Vagina (tissue), 2 donors: ENCODE measurements at regions not wholly inside any gene's neighbourhood (a gene's known extent, or its start where the extent isn't known, plus 50 kb on each side); places are given as distances from the start of the nearest gene placed in this dataset.

ENCODE experiments used
- DNase-seq, 2 donors: peaks; one replicate each; pipeline ENCODE4 v3.0.0-alpha.2; 2017; ENCODE audit errors: extremely low spot score in 2 of 2
- H3K27ac ChIP-seq: fragments of 200-600 bp; sonication (generic); one replicate; pipeline ENCODE4 v1.5.1; 2019
- H3K27me3 ChIP-seq: fragments of 200-600 bp; sonication (generic); one replicate; pipeline ENCODE4 v1.5.1; 2019
- H3K36me3 ChIP-seq, 2 donors: fragments of 200-600 bp; sonication (generic); one replicate each; pipeline ENCODE4 v1.5.1; 2017 to 2019
- H3K4me1 ChIP-seq: fragments of 200-600 bp; sonication (generic); one replicate; pipeline ENCODE4 v1.5.1; 2019
- H3K4me3 ChIP-seq, 2 donors: fragments of 200-600 bp; sonication (generic); 1 replicate in 1 of 2; 2 replicates in 1 of 2; pipeline ENCODE4 v1.5.1; 2016 to 2019
- H3K9me3 ChIP-seq: fragments of 200-600 bp; sonication (generic); one replicate; pipeline ENCODE4 v1.5.1; 2019
- CTCF ChIP-seq, 3 experiments: fragments of 450-650 bp in 2 of 3; fragments of 200-600 bp in 1 of 3; sonication (generic) in 1 of 3; IDR thresholded peaks; one replicate each; pipeline ENCODE4 v1.5.1; 2017 to 2019; ENCODE audit warnings: antibody characterized with exemption in 3 of 3, mild to moderate bottlenecking in 2 of 3, moderate library complexity in 2 of 3
- POLR2A ChIP-seq, 2 donors: fragments of 450-650 bp; IDR thresholded peaks; one replicate each; pipeline ENCODE4 v1.6.1; 2017; ENCODE audit warnings: antibody characterized with exemption in 2 of 2, mild to moderate bottlenecking in 2 of 2, moderate library complexity in 2 of 2
- POLR2AphosphoS5 ChIP-seq, 2 donors: sonication (generic); formaldehyde crosslinking; IDR thresholded peaks; one replicate each; pipeline ENCODE4 v1.9.0; 2017; ENCODE audit warnings: antibody characterized with exemption in 2 of 2, mild to moderate bottlenecking in 2 of 2, low read depth in 1 of 2; ENCODE audit not compliant: insufficient read depth in 1 of 2
- intact Hi-C: fragments of 100-400 bp; cut with DNase I; formaldehyde crosslinking; loops from one replicate; pipeline ENCODE4 v1.15.1; 2023

GRCh38 chr2:151067658-151068369 is 193.8 kb downstream of the RBM43 start:
- H3K36me3 ChIP-seq: no peaks in the 10 kb centered on the region
- TF ChIP-seq POLR2A (IDR thresholded peaks at IDR 0.05) (no peak), CTCF (IDR thresholded peaks at IDR 0.05) (no peak), POLR2AphosphoS5 (IDR thresholded peaks at IDR 0.05; ENCODE audit: insufficient read depth in 1 of 2, low read depth in 1 of 2) (no peak)
- no peak overlapping the region for H3K27ac ChIP-seq
- H3K4me3 ChIP-seq: no peak overlapping the region
- H3K9me3 ChIP-seq: no peaks in the 10 kb centered on the region
- intact Hi-C loops: loop anchor here (5.0 to 10.0 kb wide), 2 partner anchors 314 to 1963 kb away; no protein-coding TSS in a partner anchor
- no peaks in the 10 kb centered on the region for H3K27me3 ChIP-seq
- DNase-seq: no peak
- no peaks in the 10 kb centered on the region for H3K4me1 ChIP-seq

DNA sequence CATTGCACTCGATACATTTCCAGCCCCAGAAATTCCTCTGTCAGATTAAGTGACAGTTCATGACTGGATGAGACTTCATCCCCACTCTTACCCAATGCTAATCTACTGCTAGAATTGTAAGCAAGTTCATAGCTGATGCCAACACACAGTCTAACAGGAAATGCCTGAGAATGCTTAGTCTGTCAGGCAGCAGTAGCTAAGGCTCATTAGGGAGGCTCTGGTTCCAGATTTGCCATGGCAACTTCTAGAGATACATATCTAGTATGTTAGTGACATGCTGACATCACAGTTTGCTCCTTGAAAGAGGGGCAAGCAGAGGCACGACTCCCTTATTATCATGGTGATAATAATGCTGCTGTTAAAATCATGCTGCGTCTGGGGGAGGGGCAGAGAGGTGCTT is 198.4 kb downstream of the RBM43 start:
- Histone ChIP-seq H3K27me3 (no peaks in the 10 kb centered on the region), H3K27ac (no peak overlapping the region), H3K4me1 (no peaks in the 10 kb centered on the region), H3K36me3 (no peaks in the 10 kb centered on the region), H3K9me3 (no peaks in the 10 kb centered on the region), H3K4me3 (no peak overlapping the region)
- no peak for TF ChIP-seq POLR2AphosphoS5 (IDR thresholded peaks at IDR 0.05; ENCODE audit: insufficient read depth in 1 of 2, low read depth in 1 of 2)
- TF ChIP-seq POLR2A (IDR thresholded peaks at IDR 0.05): no peak
- no peak for TF ChIP-seq CTCF (IDR thresholded peaks at IDR 0.05)
- intact Hi-C loops: loop anchor here (10.0 kb wide), 1 partner anchor 1958 kb away; no protein-coding TSS in a partner anchor
- no peak for DNase-seq

GRCh38 chr2:151060287-151060686 is 201.4 kb downstream of the RBM43 start:
- Histone ChIP-seq H3K4me1 (no peaks in the 10 kb centered on the region), H3K27me3 (no peaks in the 10 kb centered on the region), H3K4me3 (no peak overlapping the region), H3K9me3 (no peaks in the 10 kb centered on the region), H3K27ac (no peak overlapping the region), H3K36me3 (no peaks in the 10 kb centered on the region)
- TF ChIP-seq POLR2AphosphoS5 (IDR thresholded peaks at IDR 0.05; ENCODE audit: insufficient read depth in 1 of 2, low read depth in 1 of 2): no peak
- no peak for TF ChIP-seq POLR2A (IDR thresholded peaks at IDR 0.05)
- no peak for TF ChIP-seq CTCF (IDR thresholded peaks at IDR 0.05)
- DNase-seq: no peak
- intact Hi-C loops: loop anchor here (10.0 kb wide), 1 partner anchor 1955 kb away; no protein-coding TSS in a partner anchor

DNA sequence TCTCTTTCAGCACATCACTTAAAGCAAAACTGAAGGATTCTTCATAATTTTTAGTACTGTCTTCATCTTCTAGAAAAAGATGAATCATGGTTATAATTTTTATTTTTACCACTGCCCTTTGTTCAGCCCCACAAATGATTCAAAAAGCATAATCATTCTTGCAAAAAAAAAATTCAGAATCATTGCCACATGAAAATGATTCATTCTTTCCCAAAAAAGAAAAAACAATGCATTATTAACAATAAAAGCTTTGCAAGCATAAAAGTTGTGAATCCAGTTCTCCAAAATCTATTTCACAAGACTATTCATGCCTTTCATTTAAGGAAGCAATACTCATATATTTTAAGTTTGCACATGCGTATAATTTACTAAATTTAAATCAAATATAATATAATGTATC is 204.8 kb downstream of the RBM43 start:
- H3K4me3 ChIP-seq: no peak overlapping the region
- DNase-seq: no peak
- H3K9me3 ChIP-seq: no peaks in the 10 kb centered on the region
- intact Hi-C loops: no loop called here
- H3K27ac ChIP-seq: no peak overlapping the region
- H3K27me3 ChIP-seq: no peaks in the 10 kb centered on the region
- no peaks in the 10 kb centered on the region for H3K4me1 ChIP-seq
- H3K36me3 ChIP-seq: no peaks in the 10 kb centered on the region
- TF ChIP-seq POLR2A (IDR thresholded peaks at IDR 0.05) (no peak), CTCF (IDR thresholded peaks at IDR 0.05) (no peak)

DNA sequence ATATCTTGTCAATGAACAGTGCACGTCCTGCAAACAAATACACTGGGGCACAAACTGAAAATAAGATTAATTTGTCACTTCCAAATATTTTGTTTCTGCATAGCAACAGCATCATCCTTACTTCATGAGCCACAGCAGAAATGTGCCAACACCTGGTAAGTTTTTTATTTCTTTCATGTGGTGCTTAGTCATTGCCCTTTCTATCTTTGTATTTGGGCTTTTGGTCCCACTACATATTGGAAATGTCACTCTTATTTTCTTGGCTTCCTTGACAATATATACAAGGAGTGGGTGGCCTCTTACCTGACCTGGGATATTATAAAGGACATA is 208.0 kb downstream of the RBM43 start:
- TF ChIP-seq CTCF (IDR thresholded peaks at IDR 0.05) (no peak), POLR2AphosphoS5 (IDR thresholded peaks at IDR 0.05; ENCODE audit: insufficient read depth in 1 of 2, low read depth in 1 of 2) (no peak), POLR2A (IDR thresholded peaks at IDR 0.05) (no peak)
- Histone ChIP-seq H3K27me3 (no peaks in the 10 kb centered on the region), H3K4me3 (no peak overlapping the region), H3K4me1 (no peaks in the 10 kb centered on the region), H3K27ac (no peak overlapping the region), H3K9me3 (no peaks in the 10 kb centered on the region), H3K36me3 (no peaks in the 10 kb centered on the region)
- DNase-seq: no peak
- intact Hi-C loops: no loop called here
